ENCODE measurements at regions not wholly inside any gene's neighbourhood (a gene's known extent, or its start where the extent isn't known, plus 50 kb on each side); places are given as distances from the start of the nearest gene placed in this dataset.
"Not testable (repeated sequence)": the region's sequence is repeated elsewhere in the genome, so short reads cannot be mapped to it uniquely, and the experiment has no call there.

DNA sequence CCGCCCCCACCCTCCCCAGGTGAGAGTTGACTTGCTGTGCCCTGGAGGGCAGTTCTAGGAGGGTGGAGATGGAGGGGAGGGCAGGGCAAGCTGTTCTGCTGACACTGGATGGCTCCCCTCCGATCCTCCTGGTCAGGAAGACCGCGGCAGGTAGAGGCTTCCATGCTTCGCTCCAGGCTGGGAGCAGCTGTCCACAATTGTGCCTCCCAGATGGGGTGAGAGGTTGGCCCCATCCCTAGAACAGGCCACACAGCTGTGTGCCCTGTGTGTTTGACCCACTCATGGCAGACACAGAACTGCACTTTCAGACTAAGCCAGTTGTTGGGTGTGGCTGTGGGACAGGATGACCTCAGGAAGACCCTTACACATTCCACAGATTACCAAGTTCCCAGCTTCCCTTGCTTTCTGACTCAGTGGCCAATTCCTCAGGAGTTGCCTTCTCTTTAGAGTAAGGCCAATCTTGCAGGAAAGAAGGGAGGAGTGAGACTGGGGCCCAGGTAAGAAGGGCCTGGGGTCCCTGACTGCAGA lies 72.1 kb upstream of the HSPA9 start:
- DNase-seq, result no peak

DNA sequence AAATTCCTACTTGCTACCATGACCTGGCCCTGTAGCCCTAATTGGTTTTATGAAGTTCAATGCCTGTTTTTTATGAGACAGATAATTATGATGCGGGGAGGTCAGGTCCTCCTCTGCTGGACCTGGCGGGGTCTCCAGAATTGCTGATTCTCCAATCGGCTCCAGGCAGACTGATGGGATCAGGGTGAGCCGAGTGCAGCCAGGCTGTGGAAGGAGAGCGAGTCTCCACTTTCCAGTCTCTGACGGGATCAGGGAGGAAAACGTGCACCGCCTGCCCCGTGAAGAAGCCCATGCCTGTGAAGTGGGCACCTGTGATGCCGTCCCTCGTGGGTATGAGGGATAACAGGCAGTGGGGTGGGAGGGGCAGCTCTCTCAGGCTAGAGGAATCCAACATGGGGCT lies 71.5 kb upstream of the HSPA9 start:
- no peak for DNase-seq

DNA sequence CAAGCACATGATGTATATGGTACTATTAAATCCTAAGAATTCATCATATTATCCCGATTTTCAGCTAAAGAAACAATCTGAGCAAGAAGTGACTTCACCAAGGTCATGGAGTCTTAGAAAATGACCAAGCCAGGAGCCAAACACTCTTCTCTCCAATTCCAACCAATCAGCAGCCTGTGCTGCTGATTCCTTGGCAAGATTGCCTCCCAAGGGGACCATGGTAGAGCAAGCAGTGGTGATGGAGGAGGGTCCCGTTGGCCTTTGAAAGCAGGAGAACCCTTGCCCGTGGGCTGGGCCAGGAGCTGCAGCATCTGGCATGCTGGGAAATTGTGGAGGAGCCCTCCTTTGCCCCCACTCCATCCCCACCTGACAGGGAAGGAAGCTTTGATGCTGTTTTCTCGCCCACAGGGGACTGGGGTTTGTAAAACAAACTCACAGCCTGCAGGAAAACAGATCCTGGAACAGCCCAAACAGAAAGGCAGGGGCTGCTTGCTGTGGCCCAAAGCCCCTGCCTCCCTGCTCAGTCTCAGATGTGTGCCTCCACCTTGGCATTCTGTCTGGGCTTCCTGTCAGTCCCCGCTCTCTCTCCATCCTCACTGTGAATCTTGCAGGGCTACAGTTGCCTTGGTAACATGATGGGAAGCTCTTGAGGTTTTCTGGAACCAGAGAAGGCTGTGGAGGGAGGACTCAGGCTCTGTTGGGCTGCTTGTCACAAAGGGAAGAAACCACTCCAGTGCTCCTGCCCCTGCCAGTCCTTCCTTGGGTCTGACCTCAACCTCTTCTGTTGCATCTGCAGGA lies 70.8 kb upstream of the HSPA9 start:
- no peak for DNase-seq

DNA sequence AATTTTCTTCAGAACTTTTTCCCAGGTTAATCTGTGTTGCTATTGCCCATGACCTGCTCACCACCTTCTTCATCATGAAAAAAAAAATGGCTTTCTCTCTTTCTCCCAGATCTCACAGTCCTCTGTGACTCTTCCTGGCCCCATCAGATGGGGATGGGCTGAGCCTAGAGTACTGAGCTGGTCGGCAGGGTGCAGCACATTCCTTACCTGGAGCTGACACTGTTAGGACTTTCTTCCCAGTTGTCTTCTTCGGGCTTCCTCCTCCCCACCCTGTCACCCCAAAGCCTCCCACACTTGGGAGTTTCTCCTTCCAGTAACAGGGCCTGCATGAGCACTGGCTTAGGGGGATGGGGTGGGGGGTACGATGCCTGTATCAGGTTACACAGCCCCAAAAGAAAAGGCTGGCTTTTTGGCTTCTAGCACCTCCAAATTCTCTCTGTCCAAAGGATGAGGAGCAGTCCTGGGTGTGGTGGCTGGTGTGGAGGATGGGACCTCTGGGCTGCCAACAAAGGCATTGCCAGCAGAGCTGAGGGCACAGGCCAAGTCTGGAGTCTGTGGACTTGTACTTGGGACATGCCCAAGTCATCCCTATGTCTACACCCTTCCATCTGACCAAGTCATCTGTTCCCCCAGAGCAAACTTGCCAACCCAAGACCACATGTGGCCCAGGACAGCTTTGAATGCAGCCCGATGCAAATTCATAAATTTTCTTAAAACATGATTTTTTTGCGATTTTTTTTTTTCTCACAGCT lies 68.0 kb upstream of the HSPA9 start:
- no peak for DNase-seq

DNA sequence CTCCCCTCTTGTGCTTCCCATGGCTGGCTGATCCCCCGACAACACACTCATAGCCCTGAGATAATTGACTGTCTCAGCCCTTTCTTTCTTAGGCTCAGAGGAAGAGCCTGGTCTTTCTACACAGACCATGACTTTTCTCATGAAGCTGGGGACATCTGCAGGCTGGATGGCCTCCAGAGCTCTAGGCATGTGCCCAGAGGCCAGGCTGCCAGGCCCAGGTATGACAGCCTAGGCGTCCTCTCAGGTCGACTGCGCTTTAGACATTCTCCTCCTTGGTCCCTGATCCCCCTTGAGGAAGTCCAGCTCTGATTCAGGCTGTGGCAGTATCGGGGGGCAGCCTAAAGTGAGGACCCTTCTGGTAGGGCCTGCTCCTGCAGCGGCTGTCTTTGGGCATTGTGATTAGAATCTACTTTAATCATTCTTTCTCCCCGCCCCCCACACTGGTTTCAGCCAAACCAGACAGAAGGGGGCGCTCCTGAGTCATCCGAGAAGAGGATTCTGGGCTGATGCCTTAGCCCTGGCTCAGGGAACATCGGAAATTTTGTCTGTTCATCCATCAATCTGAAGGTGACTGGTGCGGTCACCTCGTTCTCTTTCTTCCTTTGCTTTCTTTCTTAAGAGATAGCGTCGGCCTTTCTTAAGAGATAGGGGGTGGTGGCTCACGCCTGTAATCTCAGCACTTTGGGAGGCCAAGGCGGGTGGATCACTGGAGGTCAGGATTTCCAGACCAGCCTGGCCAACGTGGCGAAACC lies 66.5 kb upstream of the HSPA9 start:
- DNase-seq, result peak; percentile 71 to 77

DNA sequence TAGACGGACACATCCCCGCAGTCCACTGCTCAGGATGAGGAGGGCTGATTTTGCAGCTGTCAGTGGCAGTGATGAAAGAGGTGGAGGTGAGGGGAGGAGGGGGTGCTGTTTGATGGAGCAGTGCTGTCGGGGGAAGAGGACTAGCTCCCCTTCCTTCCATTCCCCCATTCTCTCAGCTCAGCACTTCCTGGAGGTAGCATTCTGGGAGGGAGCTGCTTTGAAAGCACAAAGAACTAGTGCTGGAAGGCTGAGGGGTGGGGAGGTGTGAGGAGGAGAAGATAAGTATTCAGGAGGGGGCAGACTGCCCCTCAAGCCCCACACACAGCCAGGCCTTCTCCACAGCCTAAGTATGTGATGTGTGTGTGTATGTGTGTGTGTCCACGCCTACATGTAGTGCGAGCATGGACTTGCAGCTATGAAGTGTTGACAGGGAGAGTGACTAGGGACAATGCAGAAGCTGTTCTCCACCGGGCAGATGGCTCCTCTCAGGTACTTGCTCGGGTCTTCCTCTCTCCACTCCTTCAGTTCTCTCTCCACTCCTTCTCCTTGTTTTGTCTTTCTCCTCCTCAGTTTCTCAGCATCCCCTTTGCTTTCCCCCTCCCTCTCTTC lies 65.5 kb upstream of the HSPA9 start:
- DNase-seq, result no peak

DNA sequence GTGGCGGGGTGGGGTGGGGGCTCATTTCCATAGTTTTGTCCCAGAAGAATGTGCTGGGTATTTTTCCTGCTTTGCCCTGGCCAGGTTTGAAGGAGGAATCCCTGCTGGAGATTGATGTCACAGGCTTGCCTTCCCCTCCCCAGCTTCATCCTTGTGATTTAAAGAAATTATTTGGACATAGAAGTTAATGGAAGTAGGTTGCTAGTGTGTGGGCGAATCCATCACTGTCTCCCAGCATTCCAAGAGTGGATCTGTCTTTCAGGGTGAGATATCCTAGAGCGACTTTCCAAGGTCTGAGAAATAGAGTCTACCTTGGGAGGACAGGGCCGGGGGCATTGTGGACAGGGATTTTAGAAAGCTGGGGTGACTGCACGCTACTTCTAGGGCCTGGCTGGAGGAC lies 64.9 kb upstream of the HSPA9 start:
- no peak for DNase-seq

DNA sequence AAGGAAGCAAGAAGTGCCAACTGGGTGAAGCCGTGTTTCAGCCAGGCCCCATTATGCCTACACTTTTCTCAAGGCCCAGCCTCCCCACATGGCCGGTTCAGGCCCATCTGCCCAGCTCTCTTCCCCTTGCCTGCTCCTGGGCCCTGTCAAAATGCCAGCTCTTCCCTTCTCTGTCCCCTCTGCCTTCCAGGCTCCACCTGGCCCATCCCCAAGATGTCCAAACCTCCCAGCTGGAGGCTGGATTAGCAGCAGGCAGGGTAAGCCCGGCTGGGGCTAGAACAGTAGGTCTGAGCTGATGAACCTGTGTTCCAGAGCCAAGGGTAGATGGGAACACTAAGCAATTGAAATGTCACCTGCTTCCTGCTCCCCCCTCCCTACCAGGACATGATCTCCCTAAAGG lies 64.1 kb upstream of the HSPA9 start:
- DNase-seq, result no peak

DNA sequence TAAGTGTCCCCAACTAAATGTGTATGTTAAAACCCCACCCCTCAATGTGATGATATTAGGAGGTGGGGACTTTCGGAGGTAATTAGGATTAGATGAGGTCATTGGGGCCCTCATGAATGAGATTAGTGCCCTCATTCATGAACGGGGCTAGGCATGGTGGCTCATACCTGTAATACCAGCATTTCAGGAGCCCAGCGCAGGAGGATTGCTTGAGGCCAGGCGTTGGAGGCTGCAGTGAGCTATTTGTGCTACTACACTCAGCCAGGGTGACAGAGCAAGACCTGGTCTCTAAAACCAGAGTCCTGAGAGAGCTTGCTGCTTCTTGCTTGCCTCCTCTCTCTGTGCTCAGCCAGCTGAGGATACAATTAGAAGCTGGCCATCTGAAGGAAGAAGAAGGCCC lies 62.1 kb upstream of the HSPA9 start:
- DNase-seq, result no peak

DNA sequence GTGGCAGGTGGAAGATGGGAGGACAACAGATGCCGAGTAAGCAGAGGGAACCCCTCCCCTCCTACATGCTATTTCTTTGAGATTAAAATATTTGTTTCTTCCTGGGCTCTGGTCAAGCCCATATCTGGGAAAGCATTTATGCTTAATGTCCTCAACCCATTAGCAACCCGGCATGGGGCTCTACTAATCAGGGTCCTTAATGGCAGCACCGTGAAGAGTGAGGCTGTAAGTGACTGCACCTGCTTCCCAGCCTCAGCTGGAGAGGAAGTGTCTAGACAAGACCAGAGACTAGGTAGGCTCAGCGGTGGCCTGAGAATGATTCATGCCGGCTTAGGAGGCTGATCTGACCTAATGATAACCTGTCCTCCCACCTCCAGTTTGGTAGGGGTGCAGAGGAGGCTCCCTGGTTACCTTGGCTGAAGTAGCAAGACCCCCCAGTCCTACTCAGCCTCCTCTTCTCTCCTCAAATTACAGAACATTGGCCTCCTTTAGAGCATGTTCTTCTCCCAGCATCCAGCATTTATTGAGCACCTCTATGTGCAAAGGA lies 61.3 kb upstream of the HSPA9 start:
- DNase-seq, result no peak

DNA sequence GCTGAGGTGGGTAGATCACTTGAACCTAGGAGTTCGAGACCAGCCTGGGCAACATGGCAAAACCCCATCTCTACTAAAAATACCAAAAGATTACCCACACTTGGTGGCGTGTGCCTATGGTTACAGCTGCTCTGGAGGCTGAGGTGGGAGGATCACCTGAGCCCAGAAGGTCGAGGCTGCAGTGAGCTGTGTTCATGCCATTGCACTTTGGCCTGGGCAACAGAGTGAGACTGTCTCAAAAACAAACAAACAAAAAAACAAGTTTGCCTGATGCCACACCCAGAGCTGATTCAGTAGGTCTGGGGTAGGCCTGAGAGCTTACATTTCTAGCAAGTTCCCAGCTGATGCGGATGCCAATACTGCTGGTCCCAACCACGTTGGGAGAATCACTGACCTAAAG lies 60.5 kb upstream of the HSPA9 start:
- no peak for DNase-seq

DNA sequence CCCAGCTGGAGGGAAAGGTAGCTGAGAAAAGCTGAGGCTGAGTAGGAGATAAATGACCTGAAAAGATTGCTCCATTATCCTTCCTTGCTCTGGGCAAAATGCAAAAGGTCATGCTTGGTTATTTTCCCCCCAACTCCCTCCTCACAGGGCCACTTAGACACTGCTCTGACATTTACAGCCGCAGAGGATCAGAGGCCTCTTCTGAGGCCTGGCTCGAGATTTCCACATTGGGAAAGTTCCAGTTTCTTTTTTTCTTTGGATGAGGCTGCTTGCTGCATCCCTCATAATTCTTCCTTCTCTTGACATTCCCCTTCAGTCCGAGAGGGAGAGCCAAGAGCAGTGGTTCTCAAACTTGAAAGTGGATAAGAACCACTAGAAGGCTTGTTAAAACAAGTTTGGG lies 60.1 kb upstream of the HSPA9 start:
- no peak for DNase-seq

DNA sequence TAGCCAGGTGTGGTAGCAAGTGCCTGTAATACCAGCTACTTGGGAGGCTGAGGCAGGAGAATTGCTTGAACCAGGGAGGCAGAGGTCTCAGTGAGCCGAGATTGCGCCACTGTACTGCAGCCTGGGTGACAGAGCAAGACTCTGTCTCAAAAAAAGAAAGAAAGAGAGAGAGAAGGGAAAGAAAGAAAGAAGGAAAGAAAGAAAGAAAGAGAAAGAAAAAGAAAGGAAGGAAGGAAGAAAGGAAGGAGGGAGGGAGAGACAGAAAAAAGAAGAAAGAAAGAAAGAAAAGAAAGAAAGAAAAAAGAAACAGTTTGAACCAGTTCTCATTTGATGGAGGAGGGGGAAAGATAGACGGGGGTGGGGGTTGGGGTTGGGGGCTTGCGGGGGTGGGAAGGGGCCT lies 59.6 kb upstream of the HSPA9 start:
- not testable (repeated sequence) for DNase-seq

DNA sequence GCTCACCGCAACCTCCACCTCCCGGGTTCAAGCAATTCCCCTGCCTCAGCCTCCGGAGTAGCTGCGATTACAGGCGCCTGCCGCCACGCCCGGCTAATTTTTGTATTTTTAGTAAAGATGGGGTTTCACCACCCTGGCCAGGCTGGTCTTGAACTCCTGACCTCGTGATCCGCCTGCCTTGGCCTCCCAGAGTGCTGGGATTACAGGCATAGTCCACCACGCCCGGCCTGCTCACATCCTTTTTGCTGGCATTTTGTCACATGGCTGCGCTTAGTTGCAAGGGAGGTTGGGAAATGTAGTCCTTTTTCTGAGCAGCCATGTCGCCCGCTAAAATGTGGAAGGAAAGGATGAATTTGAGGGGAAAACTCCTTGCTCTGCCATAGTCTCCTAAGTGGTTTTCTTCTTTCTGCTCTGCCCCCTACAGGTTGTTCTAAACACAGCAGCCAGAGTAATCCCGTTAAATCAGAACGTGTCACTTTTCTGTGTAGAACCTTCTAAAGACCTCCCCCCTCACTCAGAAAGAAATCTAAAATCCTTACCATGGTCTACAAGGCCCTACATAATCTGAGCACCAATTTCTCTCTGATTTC lies 57.8 kb upstream of the HSPA9 start:
- DNase-seq, result no peak

DNA sequence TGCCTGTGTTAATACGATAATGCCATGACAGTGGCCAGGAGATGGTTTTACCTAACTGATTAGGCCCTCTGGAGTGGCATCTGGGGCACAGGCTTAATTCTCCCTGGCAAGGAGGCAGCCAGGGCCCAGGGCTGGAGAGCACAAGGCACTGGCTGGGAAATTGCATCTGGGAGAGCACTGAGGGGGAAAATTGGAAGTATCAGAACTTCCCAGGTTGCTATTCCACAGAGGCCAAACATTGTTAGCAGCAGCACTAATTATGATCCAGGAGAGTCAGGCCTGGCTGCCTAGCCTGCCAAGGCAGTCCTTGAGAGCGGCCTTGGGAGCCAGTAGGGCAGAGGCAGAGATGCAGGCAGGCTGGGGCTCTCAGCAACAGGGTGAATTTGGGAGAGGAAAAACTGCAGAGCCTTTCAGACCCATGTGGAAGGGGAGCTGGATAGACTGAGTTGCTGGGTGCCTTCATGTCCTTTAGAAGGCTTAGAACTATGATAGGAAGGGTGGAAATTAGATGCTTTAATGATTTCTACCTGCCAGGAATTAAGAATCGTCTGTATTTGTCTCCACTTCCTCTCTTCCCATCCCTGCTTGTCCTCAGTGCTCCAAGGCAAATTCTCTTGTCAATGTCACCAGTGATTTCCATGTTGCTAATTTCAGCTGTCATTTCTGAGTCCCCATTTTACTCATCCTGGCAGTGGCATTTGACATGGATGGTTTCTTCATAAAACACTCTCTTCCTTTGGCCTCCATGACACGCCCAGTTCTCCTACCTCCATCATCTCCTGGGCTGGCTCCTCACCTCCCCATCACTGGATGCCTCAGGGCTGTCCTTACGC lies 56.1 kb upstream of the HSPA9 start:
- no peak for DNase-seq

DNA sequence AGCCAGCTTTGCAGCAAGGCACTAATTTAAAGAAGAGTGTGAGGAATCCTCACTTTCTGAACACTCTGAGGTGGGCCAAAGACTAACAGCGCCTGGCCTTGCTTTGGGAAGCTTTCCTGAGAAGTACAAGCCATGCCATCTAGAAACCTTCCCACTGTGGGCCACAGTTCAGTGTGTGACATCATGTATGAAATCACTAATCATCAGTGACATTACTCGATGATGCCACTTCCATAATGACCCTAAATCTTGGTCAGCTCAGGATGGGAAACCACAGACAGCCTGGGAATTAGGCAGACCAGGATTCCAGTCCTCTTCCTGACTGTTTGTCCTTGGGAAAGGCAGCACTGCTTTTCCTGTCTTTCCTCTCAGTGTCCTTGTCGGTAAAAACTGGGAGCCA lies 54.2 kb upstream of the HSPA9 start:
- DNase-seq, result no peak

DNA sequence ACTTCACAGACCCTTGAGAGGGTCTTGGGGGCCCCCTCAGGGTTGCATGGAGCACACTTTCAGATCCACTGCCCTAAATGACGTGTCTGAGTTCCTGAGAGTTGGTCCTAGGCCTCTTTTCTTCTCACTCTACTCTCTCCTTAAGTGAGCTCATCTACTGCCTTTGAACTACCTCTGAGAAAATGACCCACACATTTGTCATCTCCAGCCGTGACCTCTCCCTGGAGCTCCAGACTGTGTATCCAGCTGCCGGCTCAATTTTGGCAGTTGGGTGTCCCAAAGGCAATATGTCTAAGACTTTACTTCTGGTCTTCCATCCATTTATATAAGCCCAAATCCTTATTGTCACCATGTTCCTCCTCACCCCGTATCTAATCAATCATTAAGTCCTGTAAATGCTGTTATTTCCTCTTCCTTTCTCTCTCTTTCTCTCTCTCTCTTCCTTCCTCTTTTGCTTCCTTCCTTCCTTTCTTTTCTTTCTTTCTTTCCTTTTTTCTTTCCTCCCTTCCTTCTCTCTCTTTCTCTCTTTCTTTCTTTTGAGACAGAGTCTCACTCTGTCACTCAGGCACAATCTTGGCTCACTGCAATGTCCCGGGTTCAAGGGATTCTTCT lies 51.2 kb upstream of the HSPA9 start:
- DNase-seq, result no peak

DNA sequence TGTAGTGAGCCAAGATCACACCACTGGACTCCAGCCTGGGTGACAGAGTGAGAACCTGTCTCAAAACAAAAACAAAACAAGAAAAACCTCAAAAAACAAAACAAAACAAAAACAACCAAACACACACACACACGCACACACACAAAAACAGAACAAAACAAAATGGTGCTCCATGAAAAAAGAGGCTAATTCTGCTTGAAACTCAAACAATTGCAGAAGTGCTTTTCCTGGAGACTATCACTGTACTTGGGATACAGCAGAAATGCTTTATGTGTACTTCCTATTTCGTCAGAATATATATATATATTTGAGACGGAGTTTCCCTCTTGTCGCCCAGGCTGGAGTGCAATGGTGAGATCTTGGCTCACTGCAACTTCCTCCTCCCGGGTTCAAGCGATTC lies 49.9 kb upstream of the HSPA9 start:
- no peak for DNase-seq

Data from activated CD4-positive, alpha-beta T cell treated with anti-CD3 and anti-CD28 coated beads for 4 hours (primary cell).